ENCODE measurements at regions not wholly inside any gene's neighbourhood (a gene's known extent, or its start where the extent isn't known, plus 50 kb on each side); places are given as distances from the start of the nearest gene placed in this dataset.

DNA sequence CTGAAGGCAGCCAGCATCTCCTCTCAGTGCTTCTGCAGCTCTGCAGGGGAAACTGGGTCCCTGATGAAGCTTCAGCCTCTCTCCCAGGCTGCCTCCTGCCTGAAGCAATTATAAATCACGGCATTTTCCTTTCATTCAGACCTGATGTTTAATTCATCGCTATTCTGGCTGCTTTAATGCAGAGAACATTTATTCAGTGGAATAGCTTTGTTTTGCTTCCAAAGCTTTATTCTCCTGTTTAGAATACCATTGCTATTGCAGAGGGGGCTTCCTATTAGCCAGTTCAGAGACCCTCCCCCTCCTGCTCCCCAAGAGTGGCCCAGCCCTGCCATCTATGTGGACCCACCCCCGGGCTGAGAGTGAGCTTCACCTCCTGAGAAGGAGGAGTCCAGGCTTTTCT lies 255.6 kb downstream of the LRFN2 start:
- no peak overlapping the region for H3K4me3 ChIP-seq (ENCODE audit: low read depth, low read length)
- TF ChIP-seq, protein P1, sequence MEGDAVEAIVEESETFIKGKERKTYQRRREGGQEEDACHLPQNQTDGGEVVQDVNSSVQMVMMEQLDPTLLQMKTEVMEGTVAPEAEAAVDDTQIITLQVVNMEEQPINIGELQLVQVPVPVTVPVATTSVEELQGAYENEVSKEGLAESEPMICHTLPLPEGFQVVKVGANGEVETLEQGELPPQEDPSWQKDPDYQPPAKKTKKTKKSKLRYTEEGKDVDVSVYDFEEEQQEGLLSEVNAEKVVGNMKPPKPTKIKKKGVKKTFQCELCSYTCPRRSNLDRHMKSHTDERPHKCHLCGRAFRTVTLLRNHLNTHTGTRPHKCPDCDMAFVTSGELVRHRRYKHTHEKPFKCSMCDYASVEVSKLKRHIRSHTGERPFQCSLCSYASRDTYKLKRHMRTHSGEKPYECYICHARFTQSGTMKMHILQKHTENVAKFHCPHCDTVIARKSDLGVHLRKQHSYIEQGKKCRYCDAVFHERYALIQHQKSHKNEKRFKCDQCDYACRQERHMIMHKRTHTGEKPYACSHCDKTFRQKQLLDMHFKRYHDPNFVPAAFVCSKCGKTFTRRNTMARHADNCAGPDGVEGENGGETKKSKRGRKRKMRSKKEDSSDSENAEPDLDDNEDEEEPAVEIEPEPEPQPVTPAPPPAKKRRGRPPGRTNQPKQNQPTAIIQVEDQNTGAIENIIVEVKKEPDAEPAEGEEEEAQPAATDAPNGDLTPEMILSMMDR (IDR thresholded peaks at IDR 0.05; ENCODE audit: insufficient read depth, low read depth, low read length) = no peak
- DNase-seq (ENCODE audit: low read depth) = no peak

DNA sequence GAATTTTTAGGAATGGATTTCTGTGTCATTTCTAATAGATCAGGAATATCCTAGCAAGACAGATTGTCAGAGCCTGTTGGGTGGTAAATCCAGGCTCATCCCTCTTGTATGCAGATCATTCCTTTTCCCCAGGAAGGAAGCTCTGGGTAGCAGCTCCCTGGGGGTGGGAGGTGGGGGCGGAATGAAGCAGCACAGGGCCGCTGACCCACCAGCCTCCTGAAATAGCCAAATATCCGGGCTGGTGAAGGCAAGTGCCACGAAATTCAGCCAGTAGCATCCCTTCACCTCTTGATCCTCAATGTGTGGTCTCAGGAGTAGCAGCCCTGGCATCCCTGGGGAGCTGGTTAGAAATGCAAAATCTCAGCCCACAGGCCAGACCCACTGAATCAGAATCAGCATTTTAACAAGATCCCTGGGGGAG lies 256.9 kb downstream of the LRFN2 start:
- H3K4me3 ChIP-seq (ENCODE audit: low read depth, low read length) = no peak overlapping the region
- TF ChIP-seq, protein P1 (IDR thresholded peaks at IDR 0.05; ENCODE audit: insufficient read depth, low read depth, low read length) = no peak

DNA sequence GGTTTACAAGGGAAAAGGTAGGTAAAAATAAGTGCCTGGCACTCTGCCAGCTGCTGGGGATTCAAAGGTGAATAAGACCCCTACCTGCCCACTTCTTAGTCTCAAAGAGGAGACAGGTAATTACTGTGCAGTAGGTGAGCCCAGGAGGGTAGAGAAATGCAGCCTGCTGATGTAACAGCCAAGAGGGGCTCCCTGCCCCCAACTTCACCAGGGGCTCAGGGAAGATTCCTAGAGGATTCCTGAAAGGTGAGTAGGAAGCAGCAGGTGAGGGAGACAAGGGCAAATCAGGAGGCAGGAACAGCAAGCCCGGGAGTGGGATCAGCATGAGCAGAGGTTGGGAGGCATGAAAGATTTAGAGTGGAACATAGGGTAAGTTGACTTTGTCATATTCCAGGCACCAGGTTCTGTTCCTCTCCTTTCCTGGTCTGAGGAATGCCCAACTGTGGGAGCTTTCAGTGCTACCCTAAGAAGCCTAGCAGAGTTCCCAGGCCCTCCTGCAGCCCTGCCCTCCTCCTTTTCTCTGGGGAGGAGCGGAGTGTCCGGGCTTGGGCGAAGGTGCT lies 258.1 kb downstream of the LRFN2 start:
- TF ChIP-seq, protein P1 (IDR thresholded peaks at IDR 0.05; ENCODE audit: insufficient read depth, low read depth, low read length) = no peak
- H3K4me3 ChIP-seq (ENCODE audit: low read depth, low read length) = no peak overlapping the region
- no peak for DNase-seq (ENCODE audit: low read depth)

More for the DNA sequence above, 256.9 kb downstream of the LRFN2 start:
- DNase-seq (ENCODE audit: low read depth) = no peak

DNA sequence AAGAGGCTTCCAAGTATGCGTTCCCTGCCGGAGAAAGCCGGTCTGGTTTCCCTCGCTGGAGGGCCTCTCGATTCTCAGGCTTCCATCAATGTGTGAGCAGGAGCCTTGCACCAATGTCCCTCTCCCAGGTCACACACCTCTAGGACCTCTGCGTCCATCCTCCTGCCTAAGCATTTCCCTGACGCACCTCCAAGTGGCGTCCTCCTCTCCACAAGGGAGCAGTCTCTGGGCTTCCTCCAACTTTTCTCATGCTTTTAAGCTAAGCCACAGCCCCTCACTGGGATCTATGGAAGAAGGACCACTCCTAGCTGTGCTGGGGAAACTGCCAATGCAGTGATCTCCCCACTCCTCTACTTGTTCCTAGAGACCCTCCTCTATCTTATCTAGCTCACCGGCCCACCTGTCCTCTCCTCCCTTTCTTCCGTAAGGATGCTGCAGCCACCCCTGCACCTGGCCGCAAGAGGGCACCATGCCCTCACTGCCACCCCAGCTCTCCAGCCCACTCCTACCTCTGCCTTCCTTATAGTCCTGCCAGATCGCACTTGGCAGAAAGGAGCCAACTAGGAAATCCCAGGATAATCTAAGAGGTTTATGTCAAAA lies 258.7 kb downstream of the LRFN2 start:
- H3K4me3 ChIP-seq (ENCODE audit: low read depth, low read length) = no peak overlapping the region
- DNase-seq (ENCODE audit: low read depth) = no peak
- TF ChIP-seq, protein P1 (IDR thresholded peaks at IDR 0.05; ENCODE audit: insufficient read depth, low read depth, low read length) = peak; percentile 33

DNA sequence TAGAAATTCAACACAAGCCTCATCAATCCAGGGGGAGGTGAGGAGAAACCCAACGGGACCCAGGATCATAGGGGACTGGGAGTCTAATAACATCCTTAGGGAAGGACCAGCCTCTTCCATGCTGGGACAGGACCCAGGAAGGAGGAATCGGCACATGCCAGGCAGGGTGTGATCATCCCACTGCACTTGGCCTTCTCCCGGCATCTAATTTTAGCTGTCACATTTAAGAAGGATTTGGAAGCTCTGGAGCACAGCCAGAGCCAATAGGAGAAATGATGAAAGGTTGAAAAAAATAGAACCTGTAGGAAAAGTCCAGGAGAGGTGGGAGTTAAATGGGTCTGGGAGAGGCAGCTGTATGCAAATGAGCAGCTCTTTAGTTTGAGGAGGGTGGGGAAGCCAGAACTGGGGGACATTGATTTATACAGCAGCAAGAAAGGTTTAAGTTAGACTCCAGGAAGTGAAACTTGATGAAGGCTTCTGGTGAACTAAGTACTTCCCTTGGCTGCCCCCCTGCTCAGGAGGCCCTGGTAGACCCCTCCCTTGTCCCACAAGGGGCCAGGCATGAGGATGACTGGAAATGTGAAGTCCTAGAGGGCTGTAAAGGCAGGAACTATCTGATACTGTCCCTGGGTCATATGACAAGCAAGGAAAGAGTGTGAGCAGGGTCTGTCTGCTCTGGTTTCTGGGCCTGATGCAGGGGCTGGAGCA lies 260.3 kb downstream of the LRFN2 start:
- no peak for DNase-seq (ENCODE audit: low read depth)
- TF ChIP-seq, protein P1 (IDR thresholded peaks at IDR 0.05; ENCODE audit: insufficient read depth, low read depth, low read length) = no peak
- no peak overlapping the region for H3K4me3 ChIP-seq (ENCODE audit: low read depth, low read length)

DNA sequence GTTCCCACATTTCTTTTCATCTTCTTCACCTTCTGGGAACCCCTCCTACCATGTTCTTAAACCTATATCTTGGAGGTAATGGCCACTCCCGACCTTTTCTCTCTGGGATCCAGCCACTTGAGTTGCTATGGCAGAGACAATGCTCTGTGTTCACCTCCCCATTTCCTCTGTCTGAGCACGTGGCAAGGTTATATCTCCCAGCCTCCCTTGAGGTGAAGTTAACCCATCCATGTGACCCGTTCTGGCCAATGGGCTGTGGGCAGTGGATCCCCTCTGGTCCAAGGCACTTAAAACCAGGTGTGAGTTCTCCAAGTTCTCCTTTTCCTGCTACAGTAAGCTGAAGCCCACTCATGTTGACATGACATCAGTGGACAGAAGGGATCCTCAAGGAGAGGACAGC lies 261.4 kb downstream of the LRFN2 start:
- no peak for DNase-seq (ENCODE audit: low read depth)
- H3K4me3 ChIP-seq (ENCODE audit: low read depth, low read length) = no peak overlapping the region
- TF ChIP-seq, protein P1 (IDR thresholded peaks at IDR 0.05; ENCODE audit: insufficient read depth, low read depth, low read length) = no peak
